ENCODE measurements at regions not wholly inside any gene's neighbourhood (a gene's known extent, or its start where the extent isn't known, plus 50 kb on each side); places are given as distances from the start of the nearest gene placed in this dataset.

DNA sequence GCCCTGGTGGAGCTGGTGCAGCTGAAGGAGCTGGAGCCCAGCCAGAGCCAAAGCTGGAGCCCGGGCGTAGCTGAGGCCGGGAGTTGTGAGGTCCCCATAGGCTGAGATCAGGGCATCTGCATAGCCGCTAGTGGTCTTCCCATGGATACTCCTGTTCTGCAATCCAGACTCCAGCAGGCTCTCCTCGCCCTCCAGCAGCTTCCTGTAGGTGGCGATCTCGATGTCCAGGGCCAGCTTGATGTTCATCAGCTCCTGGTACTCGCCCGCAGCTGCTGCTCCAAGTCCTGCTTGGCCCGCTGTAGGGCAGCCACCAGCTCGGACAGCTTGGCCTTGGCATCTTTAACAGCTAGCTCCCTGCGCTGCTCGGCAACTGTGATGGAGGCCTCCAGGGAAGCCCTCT is 966.1 kb downstream of the FSCB start (continued):
- TF ChIP-seq, protein P1, sequence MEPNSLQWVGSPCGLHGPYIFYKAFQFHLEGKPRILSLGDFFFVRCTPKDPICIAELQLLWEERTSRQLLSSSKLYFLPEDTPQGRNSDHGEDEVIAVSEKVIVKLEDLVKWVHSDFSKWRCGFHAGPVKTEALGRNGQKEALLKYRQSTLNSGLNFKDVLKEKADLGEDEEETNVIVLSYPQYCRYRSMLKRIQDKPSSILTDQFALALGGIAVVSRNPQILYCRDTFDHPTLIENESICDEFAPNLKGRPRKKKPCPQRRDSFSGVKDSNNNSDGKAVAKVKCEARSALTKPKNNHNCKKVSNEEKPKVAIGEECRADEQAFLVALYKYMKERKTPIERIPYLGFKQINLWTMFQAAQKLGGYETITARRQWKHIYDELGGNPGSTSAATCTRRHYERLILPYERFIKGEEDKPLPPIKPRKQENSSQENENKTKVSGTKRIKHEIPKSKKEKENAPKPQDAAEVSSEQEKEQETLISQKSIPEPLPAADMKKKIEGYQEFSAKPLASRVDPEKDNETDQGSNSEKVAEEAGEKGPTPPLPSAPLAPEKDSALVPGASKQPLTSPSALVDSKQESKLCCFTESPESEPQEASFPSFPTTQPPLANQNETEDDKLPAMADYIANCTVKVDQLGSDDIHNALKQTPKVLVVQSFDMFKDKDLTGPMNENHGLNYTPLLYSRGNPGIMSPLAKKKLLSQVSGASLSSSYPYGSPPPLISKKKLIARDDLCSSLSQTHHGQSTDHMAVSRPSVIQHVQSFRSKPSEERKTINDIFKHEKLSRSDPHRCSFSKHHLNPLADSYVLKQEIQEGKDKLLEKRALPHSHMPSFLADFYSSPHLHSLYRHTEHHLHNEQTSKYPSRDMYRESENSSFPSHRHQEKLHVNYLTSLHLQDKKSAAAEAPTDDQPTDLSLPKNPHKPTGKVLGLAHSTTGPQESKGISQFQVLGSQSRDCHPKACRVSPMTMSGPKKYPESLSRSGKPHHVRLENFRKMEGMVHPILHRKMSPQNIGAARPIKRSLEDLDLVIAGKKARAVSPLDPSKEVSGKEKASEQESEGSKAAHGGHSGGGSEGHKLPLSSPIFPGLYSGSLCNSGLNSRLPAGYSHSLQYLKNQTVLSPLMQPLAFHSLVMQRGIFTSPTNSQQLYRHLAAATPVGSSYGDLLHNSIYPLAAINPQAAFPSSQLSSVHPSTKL (CRISPR knock-in tag; IDR thresholded peaks at IDR 0.05), result no peak; the same call in 1 of the 2 replicates
- no peak for TF ChIP-seq ZNF234 (CRISPR knock-in tag; conservative IDR thresholded peaks at IDR 0.05)
- no peak for TF ChIP-seq SOX6 (IDR thresholded peaks at IDR 0.05)
- TF ChIP-seq SOX6 (CRISPR knock-in tag; IDR thresholded peaks at IDR 0.05), result 0 out of 2 replicates have a peak, but pooled peaks have one; percentile 22
- TF ChIP-seq ZNF720 (CRISPR knock-in tag; IDR thresholded peaks at IDR 0.05), result no peak
- no peak for TF ChIP-seq KDM1A (CRISPR knock-in tag; IDR thresholded peaks at IDR 0.05)
- TF ChIP-seq TBL1XR1 (IDR thresholded peaks at IDR 0.05; ENCODE audit: borderline replicate concordance, low read length, partially characterized antibody), result no peak
- no peak for TF ChIP-seq ZNF121 (CRISPR knock-in tag; IDR thresholded peaks at IDR 0.05)
- TF ChIP-seq, protein P2, sequence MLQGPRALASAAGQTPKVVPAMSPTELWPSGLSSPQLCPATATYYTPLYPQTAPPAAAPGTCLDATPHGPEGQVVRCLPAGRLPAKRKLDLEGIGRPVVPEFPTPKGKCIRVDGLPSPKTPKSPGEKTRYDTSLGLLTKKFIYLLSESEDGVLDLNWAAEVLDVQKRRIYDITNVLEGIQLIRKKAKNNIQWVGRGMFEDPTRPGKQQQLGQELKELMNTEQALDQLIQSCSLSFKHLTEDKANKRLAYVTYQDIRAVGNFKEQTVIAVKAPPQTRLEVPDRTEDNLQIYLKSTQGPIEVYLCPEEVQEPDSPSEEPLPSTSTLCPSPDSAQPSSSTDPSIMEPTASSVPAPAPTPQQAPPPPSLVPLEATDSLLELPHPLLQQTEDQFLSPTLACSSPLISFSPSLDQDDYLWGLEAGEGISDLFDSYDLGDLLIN (CRISPR knock-in tag; IDR thresholded peaks at IDR 0.05; ENCODE audit: borderline replicate concordance), result no peak
- TF ChIP-seq, protein P3, sequence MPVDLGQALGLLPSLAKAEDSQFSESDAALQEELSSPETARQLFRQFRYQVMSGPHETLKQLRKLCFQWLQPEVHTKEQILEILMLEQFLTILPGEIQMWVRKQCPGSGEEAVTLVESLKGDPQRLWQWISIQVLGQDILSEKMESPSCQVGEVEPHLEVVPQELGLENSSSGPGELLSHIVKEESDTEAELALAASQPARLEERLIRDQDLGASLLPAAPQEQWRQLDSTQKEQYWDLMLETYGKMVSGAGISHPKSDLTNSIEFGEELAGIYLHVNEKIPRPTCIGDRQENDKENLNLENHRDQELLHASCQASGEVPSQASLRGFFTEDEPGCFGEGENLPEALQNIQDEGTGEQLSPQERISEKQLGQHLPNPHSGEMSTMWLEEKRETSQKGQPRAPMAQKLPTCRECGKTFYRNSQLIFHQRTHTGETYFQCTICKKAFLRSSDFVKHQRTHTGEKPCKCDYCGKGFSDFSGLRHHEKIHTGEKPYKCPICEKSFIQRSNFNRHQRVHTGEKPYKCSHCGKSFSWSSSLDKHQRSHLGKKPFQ (CRISPR knock-in tag; IDR thresholded peaks at IDR 0.05; ENCODE audit: insufficient replicate concordance), result no peak
- TF ChIP-seq, protein P4, sequence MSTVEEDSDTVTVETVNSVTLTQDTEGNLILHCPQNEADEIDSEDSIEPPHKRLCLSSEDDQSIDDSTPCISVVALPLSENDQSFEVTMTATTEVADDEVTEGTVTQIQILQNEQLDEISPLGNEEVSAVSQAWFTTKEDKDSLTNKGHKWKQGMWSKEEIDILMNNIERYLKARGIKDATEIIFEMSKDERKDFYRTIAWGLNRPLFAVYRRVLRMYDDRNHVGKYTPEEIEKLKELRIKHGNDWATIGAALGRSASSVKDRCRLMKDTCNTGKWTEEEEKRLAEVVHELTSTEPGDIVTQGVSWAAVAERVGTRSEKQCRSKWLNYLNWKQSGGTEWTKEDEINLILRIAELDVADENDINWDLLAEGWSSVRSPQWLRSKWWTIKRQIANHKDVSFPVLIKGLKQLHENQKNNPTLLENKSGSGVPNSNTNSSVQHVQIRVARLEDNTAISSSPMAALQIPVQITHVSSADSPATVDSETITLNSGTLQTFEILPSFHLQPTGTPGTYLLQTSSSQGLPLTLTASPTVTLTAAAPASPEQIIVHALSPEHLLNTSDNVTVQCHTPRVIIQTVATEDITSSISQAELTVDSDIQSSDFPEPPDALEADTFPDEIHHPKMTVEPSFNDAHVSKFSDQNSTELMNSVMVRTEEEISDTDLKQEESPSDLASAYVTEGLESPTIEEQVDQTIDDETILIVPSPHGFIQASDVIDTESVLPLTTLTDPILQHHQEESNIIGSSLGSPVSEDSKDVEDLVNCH (CRISPR knock-in tag; IDR thresholded peaks at IDR 0.05), result no peak
- TF ChIP-seq ZNF780A (CRISPR knock-in tag; IDR thresholded peaks at IDR 0.05), result no peak
- no peak for TF ChIP-seq CC2D1A (CRISPR knock-in tag; IDR thresholded peaks at IDR 0.05)
- TF ChIP-seq, protein P5, sequence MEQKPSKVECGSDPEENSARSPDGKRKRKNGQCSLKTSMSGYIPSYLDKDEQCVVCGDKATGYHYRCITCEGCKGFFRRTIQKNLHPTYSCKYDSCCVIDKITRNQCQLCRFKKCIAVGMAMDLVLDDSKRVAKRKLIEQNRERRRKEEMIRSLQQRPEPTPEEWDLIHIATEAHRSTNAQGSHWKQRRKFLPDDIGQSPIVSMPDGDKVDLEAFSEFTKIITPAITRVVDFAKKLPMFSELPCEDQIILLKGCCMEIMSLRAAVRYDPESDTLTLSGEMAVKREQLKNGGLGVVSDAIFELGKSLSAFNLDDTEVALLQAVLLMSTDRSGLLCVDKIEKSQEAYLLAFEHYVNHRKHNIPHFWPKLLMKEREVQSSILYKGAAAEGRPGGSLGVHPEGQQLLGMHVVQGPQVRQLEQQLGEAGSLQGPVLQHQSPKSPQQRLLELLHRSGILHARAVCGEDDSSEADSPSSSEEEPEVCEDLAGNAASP (CRISPR knock-in tag; IDR thresholded peaks at IDR 0.05; ENCODE audit: borderline replicate concordance), result no peak
- no peak for TF ChIP-seq SALL2 (CRISPR knock-in tag; IDR thresholded peaks at IDR 0.05)
- TF ChIP-seq KMT2B (CRISPR knock-in tag; IDR thresholded peaks at IDR 0.05), result no peak
- TF ChIP-seq ZNF343 (CRISPR knock-in tag; IDR thresholded peaks at IDR 0.05), result no peak
- no peak for TF ChIP-seq ZNF326 (CRISPR knock-in tag; IDR thresholded peaks at IDR 0.05; ENCODE audit: borderline replicate concordance)
- TF ChIP-seq ZNF577 (CRISPR knock-in tag; IDR thresholded peaks at IDR 0.05; ENCODE audit: borderline replicate concordance, low read depth), result no peak
- no peak for TF ChIP-seq ZNF124 (CRISPR knock-in tag; IDR thresholded peaks at IDR 0.05)
- no peak for TF ChIP-seq ZNF549 (CRISPR knock-in tag; IDR thresholded peaks at IDR 0.05)
- TF ChIP-seq ZNF713 (CRISPR knock-in tag; IDR thresholded peaks at IDR 0.05), result no peak
